HG02623 (cell line): ENCODE measurements at regions not wholly inside any gene's neighbourhood (a gene's known extent, or its start where the extent isn't known, plus 50 kb on each side); places are given as distances from the start of the nearest gene placed in this dataset.

Experiments
- ATAC-seq: cut with Tn5 transposase; IDR thresholded peaks from one replicate; pipeline ENCODE4 v1.9.1; 2021; ENCODE audit warnings: moderate library complexity; ENCODE audit not compliant: unreplicated experiment

DNA sequence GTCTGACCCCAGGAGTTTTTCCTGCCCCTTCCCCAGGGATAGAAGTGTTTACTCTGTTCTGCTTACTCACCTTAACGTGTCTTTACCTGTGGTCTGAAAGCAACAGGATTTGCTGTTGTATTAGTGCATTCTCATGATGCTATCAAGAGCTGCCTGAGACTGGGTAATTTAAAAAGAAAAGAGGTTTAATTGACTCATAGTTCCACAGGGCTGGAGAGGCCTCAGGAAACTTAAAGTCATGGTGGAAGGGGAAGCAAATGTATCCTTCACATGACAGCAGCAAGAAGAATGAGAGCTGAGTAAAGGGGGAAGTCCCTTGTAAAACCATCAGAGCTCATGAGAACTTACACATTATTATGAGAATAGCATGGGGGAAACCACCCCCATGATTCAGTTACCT lies 240.4 kb downstream of the SNAPC1 start:
- ATAC-seq = no peak

- no peak for ATAC-seq
These were observed 241.5 kb downstream of the SNAPC1 start for GRCh38 chr14:62003701-62004100.

- ATAC-seq = no peak
These were observed 244.0 kb downstream of the SNAPC1 start for GRCh38 chr14:62006116-62006731.

- ATAC-seq = no peak
These were observed 253.0 kb downstream of the SNAPC1 start for GRCh38 chr14:62015243-62015642.

- ATAC-seq = no peak
These were observed 253.7 kb downstream of the SNAPC1 start for GRCh38 chr14:62015945-62016344.

DNA sequence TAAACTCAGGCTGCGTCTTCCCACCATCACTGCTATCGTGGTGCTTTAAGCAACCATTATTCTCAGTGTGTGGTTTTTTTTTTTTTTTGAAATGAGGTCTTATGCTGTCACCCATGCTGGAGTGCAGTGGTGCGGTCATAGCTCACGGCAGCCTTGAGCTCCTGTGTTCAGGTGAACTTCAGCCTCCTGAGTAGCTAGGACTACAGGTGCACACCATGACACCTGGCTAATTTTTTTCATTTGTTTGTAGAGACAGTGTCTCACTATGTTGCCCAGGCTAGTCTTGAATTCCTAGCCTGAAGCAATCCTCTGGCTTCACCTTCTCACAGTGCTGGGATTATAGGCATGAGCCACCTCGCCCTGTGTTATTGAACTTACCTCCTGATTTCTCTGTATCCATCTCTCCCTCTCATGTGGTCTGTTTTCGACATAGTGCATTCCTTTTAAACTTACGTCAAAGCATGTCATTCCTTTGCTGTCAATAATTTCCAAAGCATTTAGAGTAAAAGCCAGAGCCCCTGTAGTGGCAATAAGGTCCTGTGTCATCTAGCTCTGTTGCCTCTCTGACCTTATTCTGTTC lies 255.5 kb downstream of the SNAPC1 start:
- no peak for ATAC-seq

- no peak for ATAC-seq
These were observed 256.4 kb downstream of the SNAPC1 start for GRCh38 chr14:62018606-62019005.

DNA sequence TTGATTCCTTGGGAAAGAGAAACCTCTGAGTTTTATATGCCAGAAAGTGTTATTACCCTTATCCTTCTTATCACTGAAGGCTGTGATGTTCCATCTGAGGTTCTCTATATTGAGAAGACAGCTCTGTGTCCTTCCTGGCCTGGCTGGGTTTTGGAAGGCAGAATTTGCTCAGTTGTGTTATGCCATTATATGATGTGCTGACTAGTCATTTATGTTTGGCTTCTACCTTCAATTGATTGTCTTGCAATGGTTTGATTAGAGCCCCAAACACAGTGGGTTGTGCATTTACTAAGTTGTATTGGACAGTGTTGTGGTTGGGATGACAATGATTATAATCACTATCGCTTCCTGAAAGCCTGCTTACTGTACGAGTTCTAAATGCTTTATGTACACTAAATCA lies 265.7 kb downstream of the SNAPC1 start:
- ATAC-seq = no peak

GRCh38 chr14:62029569-62029924 lies 267.3 kb downstream of the SNAPC1 start:
- peak; percentile 60 for ATAC-seq

DNA sequence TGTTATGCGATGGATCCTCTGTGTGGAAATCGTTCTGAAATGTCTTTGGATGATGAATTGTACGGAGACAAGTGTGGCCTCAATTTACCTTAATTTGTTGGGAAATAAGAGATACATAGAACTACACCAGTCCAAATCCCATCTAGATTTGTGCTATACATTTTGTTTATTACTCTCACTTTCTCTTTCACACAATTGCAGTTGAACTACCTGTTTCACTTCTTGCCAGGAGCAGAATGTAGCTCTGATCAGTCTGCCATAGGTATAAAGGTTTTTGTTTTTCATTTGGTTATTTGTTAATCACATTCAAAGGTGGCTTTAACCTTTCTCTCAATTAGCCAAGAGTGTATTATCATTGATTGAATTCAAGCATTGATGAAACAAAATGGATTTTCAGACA lies 268.2 kb downstream of the SNAPC1 start:
- ATAC-seq = no peak

GRCh38 chr14:62031504-62031903 lies 269.3 kb downstream of the SNAPC1 start:
- ATAC-seq = no peak

DNA sequence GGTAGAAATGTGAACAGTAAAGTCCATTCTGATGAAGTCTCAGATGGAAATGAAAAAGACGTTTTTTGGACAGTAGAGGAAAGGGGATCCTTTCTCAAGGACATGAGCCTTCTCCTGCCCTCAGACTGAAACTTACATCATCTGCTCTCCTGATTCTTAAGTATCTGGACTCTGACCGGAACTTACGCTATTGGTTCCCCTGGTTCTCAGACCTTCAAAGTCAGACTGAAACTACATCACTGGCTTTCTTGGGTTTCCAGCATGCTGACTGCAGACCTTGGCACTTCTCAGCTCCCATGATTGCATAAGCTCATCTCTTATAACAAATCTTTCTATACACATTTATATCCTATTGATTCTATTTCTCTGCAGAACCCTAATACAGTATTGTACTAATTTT lies 291.0 kb downstream of the SNAPC1 start:
- ATAC-seq = no peak

DNA sequence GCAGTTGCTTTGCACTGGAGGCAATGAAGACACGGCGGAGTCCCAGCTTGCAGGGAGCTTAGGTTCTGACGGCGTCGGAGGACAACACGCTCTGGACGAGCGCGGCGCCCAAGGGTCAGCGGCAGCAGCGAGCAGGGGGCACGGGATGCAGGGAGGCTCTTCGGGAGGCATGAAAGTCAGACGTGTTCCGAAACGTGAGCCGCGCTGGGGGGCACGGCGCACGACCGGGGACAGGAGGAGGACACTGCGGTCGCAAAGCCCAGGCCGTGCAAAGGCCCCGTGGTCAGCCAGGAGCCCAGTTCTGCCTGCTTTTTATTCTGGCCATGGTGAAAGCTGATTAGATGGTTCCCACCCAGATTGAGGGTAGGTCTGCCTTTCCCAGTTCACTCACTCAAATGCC lies 294.6 kb downstream of the SNAPC1 start:
- ATAC-seq = no peak

GRCh38 chr14:62062645-62063044 lies 300.4 kb downstream of the SNAPC1 start:
- no peak for ATAC-seq

GRCh38 chr14:62064751-62065323 lies 302.6 kb downstream of the SNAPC1 start:
- no peak for ATAC-seq

- ATAC-seq = no peak
These were observed 304.1 kb downstream of the SNAPC1 start for GRCh38 chr14:62066304-62066703.

DNA sequence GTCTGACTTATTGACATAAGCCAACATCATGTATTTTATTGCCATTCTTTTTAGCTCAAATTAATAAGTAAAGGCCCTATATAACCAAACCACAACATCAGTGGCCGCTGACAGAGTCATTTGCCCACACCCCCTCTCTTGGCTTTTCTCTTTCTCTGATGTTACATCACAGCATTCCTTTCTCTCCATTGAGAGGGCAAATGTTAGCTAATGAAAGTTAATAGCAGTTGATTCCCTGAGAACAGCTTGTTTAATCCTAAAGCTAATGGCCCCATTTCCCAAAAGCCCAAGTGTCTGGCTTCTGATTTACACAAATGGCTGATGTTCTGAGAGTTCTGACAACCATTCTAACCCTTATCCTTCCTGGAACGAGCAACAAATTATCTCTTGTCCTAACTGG lies 308.8 kb downstream of the SNAPC1 start:
- ATAC-seq = no peak

DNA sequence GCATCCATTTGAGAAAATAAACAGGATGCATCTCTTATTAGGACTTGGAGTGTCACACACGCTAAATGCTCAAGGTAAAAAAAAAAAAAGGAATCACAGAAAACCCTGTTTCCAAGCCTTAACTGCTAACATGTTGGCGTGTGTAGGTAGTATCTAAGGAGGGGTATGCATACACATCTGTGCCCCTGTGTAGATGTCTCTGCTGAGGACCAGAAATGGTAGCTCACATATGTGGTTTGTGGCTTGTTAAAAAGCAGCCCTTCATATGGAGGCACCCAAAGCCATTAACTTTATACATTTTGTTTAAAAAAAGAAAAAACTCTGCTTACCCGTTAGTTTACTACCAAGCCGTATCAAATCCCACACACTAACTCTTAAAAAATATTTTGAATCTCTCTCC lies 314.1 kb downstream of the SNAPC1 start:
- no peak for ATAC-seq

- no peak for ATAC-seq
These were observed 314.8 kb downstream of the SNAPC1 start for GRCh38 chr14:62076825-62077605.

GRCh38 chr14:62077676-62078261 lies 315.5 kb downstream of the SNAPC1 start:
- ATAC-seq = no peak

DNA sequence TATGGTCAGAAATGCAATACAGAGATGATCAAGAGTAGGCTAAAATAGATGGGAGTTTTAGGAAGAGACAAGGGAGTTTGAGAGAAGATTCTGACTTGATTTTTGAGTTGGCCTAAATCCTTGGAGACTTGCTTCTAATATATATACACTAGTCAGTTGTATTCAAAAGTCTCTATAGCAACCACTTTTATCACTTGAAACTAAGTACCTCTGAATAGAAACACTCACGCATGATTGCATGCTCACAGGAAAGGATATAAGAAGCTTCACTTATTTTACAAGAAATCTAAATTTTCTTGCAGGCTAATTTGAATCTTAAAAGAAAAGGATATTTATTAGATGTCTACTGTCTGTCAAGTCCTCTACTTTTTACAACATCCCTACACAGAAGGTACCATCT lies 316.8 kb downstream of the SNAPC1 start:
- ATAC-seq = peak; percentile 38
